ENCODE measurements at regions not wholly inside any gene's neighbourhood (a gene's known extent, or its start where the extent isn't known, plus 50 kb on each side); places are given as distances from the start of the nearest gene placed in this dataset.

DNA sequence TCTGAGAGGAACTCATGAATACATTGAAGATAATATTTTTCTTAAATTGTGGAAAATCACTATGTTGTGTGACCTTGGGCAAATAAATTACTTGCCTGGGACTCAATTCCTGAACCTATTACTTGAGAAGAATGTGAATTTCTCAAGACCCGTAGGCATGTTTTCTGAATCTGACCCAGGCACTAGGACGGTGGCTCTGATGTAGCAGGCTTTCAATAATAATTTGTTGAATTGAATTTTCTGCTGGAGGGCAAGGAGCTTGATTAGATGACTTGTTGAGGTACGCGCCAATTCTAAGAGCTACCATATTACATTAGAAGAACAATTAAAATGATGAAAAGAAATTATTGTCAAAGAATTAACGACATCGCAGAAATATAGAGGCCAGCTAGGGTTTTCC lies 150.2 kb upstream of the LRRC3B start:
- no peak overlapping the region for H3K27ac ChIP-seq (ENCODE audit: low read length)
- TF ChIP-seq EZH2phosphoT487 (IDR thresholded peaks at IDR 0.05; ENCODE audit: borderline replicate concordance, low read length) (no peak), EZH2 (IDR thresholded peaks at IDR 0.05; ENCODE audit: low read length, unreplicated experiment) (no peak)
- TF ChIP-seq, protein P1, sequence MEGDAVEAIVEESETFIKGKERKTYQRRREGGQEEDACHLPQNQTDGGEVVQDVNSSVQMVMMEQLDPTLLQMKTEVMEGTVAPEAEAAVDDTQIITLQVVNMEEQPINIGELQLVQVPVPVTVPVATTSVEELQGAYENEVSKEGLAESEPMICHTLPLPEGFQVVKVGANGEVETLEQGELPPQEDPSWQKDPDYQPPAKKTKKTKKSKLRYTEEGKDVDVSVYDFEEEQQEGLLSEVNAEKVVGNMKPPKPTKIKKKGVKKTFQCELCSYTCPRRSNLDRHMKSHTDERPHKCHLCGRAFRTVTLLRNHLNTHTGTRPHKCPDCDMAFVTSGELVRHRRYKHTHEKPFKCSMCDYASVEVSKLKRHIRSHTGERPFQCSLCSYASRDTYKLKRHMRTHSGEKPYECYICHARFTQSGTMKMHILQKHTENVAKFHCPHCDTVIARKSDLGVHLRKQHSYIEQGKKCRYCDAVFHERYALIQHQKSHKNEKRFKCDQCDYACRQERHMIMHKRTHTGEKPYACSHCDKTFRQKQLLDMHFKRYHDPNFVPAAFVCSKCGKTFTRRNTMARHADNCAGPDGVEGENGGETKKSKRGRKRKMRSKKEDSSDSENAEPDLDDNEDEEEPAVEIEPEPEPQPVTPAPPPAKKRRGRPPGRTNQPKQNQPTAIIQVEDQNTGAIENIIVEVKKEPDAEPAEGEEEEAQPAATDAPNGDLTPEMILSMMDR (conservative IDR thresholded peaks at IDR 0.05; ENCODE audit: low read depth, low read length) = no peak

DNA sequence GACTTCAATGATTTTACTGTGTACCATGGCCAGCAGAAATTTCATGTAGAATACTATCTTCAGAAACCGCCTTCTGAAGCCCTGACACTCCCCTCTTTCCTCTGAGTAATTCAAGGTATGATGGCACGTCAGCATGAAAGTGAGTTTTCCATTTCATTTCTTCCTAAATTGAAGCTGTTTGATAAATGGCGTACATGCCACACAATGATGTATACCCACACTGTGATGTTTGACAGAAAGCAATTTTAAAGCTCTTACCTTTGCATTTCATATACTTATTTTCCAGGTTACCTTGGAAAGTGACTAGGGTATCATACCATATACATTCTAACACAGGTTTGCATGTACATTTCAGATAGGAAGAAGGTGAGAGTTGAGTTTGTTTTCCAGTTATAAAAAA lies 147.9 kb upstream of the LRRC3B start:
- TF ChIP-seq, protein P1 (conservative IDR thresholded peaks at IDR 0.05; ENCODE audit: low read depth, low read length) = no peak
- no peak for TF ChIP-seq EZH2 (IDR thresholded peaks at IDR 0.05; ENCODE audit: low read length, unreplicated experiment)
- TF ChIP-seq EZH2phosphoT487 (IDR thresholded peaks at IDR 0.05; ENCODE audit: borderline replicate concordance, low read length) = no peak
- H3K9ac ChIP-seq (ENCODE audit: low read length) = no peak overlapping the region
- H3K79me2 ChIP-seq (ENCODE audit: low read length) = no peaks in the 10 kb centered on the region
- intact Hi-C loops (cut with micrococcal nuclease) = no loop called here
- H3K27me3 ChIP-seq (ENCODE audit: low read length) = no peaks in the 10 kb centered on the region
- no peaks in the 10 kb centered on the region for H3K36me3 ChIP-seq (ENCODE audit: low read depth, low read length)
- no peak overlapping the region for H2AFZ ChIP-seq (ENCODE audit: low read length)
- H3K9me3 ChIP-seq (ENCODE audit: low read length) = peaks cover 24% of the 10 kb centered on the region
- H3K4me3 ChIP-seq (ENCODE audit: low read length) = no peak overlapping the region
- no peak for DNase-seq
- H3F3A ChIP-seq (ENCODE audit: low read length, unreplicated experiment) = no peaks in the 10 kb centered on the region
- H4K20me1 ChIP-seq (ENCODE audit: low read length) = no peaks in the 10 kb centered on the region
- no peak for ATAC-seq
- H3K27ac ChIP-seq (ENCODE audit: low read length) = no peak overlapping the region
- no peaks in the 10 kb centered on the region for H3K9me2 ChIP-seq (replicated peaks; ENCODE audit: low read length)
- no peak overlapping the region for H3K4me2 ChIP-seq (ENCODE audit: low read length)
- no peaks in the 10 kb centered on the region for H3K4me1 ChIP-seq (ENCODE audit: insufficient read depth, low read length)
- POLR2A ChIA-PET (ENCODE audit: unreplicated experiment) = no interaction called here
- CTCF ChIA-PET = no interaction called here
- BruUV-seq (replicated peaks) = no TSS peak

More for the DNA sequence above, 150.2 kb upstream of the LRRC3B start:
- H3K4me2 ChIP-seq (ENCODE audit: low read length) = no peak overlapping the region
- H3K9ac ChIP-seq (ENCODE audit: low read length) = no peak overlapping the region
- no TSS peak for BruUV-seq (replicated peaks)
- H3K9me3 ChIP-seq (ENCODE audit: low read length) = peaks cover 22% of the 10 kb centered on the region
- intact Hi-C loops (cut with micrococcal nuclease) = no loop called here
- H3K36me3 ChIP-seq (ENCODE audit: low read depth, low read length) = no peaks in the 10 kb centered on the region
- ChIA-PET POLR2A (ENCODE audit: unreplicated experiment) (no interaction called here), CTCF (no interaction called here)
- H2AFZ ChIP-seq (ENCODE audit: low read length) = no peak overlapping the region
- H3K4me1 ChIP-seq (ENCODE audit: insufficient read depth, low read length) = no peaks in the 10 kb centered on the region
- no peaks in the 10 kb centered on the region for H4K20me1 ChIP-seq (ENCODE audit: low read length)
- no peaks in the 10 kb centered on the region for H3F3A ChIP-seq (ENCODE audit: low read length, unreplicated experiment)
- H3K9me2 ChIP-seq (replicated peaks; ENCODE audit: low read length) = no peaks in the 10 kb centered on the region
- H3K79me2 ChIP-seq (ENCODE audit: low read length) = no peaks in the 10 kb centered on the region
- no peak overlapping the region for H3K4me3 ChIP-seq (ENCODE audit: low read length)
- no peaks in the 10 kb centered on the region for H3K27me3 ChIP-seq (ENCODE audit: low read length)
- ATAC-seq (no peak), DNase-seq (no peak)

- no TSS peak for BruUV-seq (replicated peaks)
- no peaks in the 10 kb centered on the region for H3F3A ChIP-seq (ENCODE audit: low read length, unreplicated experiment)
- no peak overlapping the region for H3K4me2 ChIP-seq (ENCODE audit: low read length)
- no peaks in the 10 kb centered on the region for H3K4me1 ChIP-seq (ENCODE audit: insufficient read depth, low read length)
- H4K20me1 ChIP-seq (ENCODE audit: low read length) = no peaks in the 10 kb centered on the region
- H3K9me2 ChIP-seq (replicated peaks; ENCODE audit: low read length) = no peaks in the 10 kb centered on the region
- H3K4me3 ChIP-seq (ENCODE audit: low read length) = no peak overlapping the region
- DNase-seq (no peak), ATAC-seq (no peak)
- no peaks in the 10 kb centered on the region for H3K36me3 ChIP-seq (ENCODE audit: low read depth, low read length)
- no peak overlapping the region for H2AFZ ChIP-seq (ENCODE audit: low read length)
- POLR2A ChIA-PET (ENCODE audit: unreplicated experiment) = no interaction called here
- no peak overlapping the region for H3K27ac ChIP-seq (ENCODE audit: low read length)
- H3K9ac ChIP-seq (ENCODE audit: low read length) = no peak overlapping the region
- peaks cover 18% of the 10 kb centered on the region; the same call in 1 of the 2 replicates for H3K9me3 ChIP-seq (ENCODE audit: low read length)
- intact Hi-C loops (cut with micrococcal nuclease) = no loop called here
- no peaks in the 10 kb centered on the region for H3K27me3 ChIP-seq (ENCODE audit: low read length)
- H3K79me2 ChIP-seq (ENCODE audit: low read length) = no peaks in the 10 kb centered on the region
- CTCF ChIA-PET = no interaction called here
- TF ChIP-seq, protein P1 (conservative IDR thresholded peaks at IDR 0.05; ENCODE audit: low read depth, low read length) = no peak
Observed at GRCh38 chr3:26480377-26480776, 142.2 kb upstream of the LRRC3B start.
